ENCODE measurements at regions not wholly inside any gene's neighbourhood (a gene's known extent, or its start where the extent isn't known, plus 50 kb on each side); places are given as distances from the start of the nearest gene placed in this dataset.

GRCh38 chr10:123427165-123427786, 238.9 kb upstream of the GPR26 start:
- TF ChIP-seq SUZ12 (IDR thresholded peaks at IDR 0.05) = no peak
- TF ChIP-seq LEF1 (IDR thresholded peaks at IDR 0.05; ENCODE audit: borderline replicate concordance) = no peak
- no peak for TF ChIP-seq CTBP1 (IDR thresholded peaks at IDR 0.05; ENCODE audit: borderline replicate concordance)
- TF ChIP-seq ZNF384 (IDR thresholded peaks at IDR 0.05) = no peak
- no peak for TF ChIP-seq HDGF (IDR thresholded peaks at IDR 0.05; ENCODE audit: borderline replicate concordance)
- TF ChIP-seq SP1 (IDR thresholded peaks at IDR 0.05) = no peak
- no peak for TF ChIP-seq BHLHE40 (IDR thresholded peaks at IDR 0.05; ENCODE audit: borderline replicate concordance)
- TF ChIP-seq TARDBP (IDR thresholded peaks at IDR 0.05) = no peak
- no peak for TF ChIP-seq L3MBTL2 (conservative IDR thresholded peaks at IDR 0.05)
- no peak for TF ChIP-seq PKNOX1 (IDR thresholded peaks at IDR 0.05)
- TF ChIP-seq ARNT (IDR thresholded peaks at IDR 0.05) = no peak
- no peak for DNase-seq (ENCODE audit: extremely low spot score)
- ChIA-PET CTCF (no interaction called here), POLR2A (no interaction called here)

- no peak for DNase-seq (ENCODE audit: extremely low spot score)
- TF ChIP-seq ZNF384 (IDR thresholded peaks at IDR 0.05) = no peak
- no peak for TF ChIP-seq CTBP1 (IDR thresholded peaks at IDR 0.05; ENCODE audit: borderline replicate concordance)
- no peak for TF ChIP-seq BHLHE40 (IDR thresholded peaks at IDR 0.05; ENCODE audit: borderline replicate concordance)
- no peak for TF ChIP-seq LEF1 (IDR thresholded peaks at IDR 0.05; ENCODE audit: borderline replicate concordance)
- no peak for TF ChIP-seq FOXM1 (IDR thresholded peaks at IDR 0.05; ENCODE audit: borderline replicate concordance)
- no peak for TF ChIP-seq SUZ12 (IDR thresholded peaks at IDR 0.05)
- no peak for TF ChIP-seq NFRKB (IDR thresholded peaks at IDR 0.05)
- TF ChIP-seq FOXA1 (IDR thresholded peaks at IDR 0.05) = no peak
- TF ChIP-seq HDGF (IDR thresholded peaks at IDR 0.05; ENCODE audit: borderline replicate concordance) = no peak
- no peak for TF ChIP-seq ARNT (IDR thresholded peaks at IDR 0.05)
- no peak for TF ChIP-seq FOXK2 (IDR thresholded peaks at IDR 0.05)
- TF ChIP-seq ELF4 (IDR thresholded peaks at IDR 0.05) = no peak
- no peak for TF ChIP-seq PKNOX1 (IDR thresholded peaks at IDR 0.05)
- TF ChIP-seq SP1 (IDR thresholded peaks at IDR 0.05) = no peak
- TF ChIP-seq L3MBTL2 (conservative IDR thresholded peaks at IDR 0.05) = no peak
- TF ChIP-seq TARDBP (IDR thresholded peaks at IDR 0.05) = no peak
- ChIA-PET POLR2A (no interaction called here), CTCF (no interaction called here)
These were observed 237.8 kb upstream of the GPR26 start for GRCh38 chr10:123428391-123428790.

GRCh38 chr10:123429706-123430221, 236.4 kb upstream of the GPR26 start:
- ChIA-PET CTCF (no interaction called here), POLR2A (no interaction called here)
- no peak for DNase-seq (ENCODE audit: extremely low spot score)
- TF ChIP-seq SP1 (IDR thresholded peaks at IDR 0.05) (no peak), ELF4 (IDR thresholded peaks at IDR 0.05) (no peak), HDGF (IDR thresholded peaks at IDR 0.05; ENCODE audit: borderline replicate concordance) (no peak), FOXA1 (IDR thresholded peaks at IDR 0.05) (no peak), TARDBP (IDR thresholded peaks at IDR 0.05) (no peak), BHLHE40 (IDR thresholded peaks at IDR 0.05; ENCODE audit: borderline replicate concordance) (no peak)

- POLR2A ChIA-PET = no interaction called here
- no peak for DNase-seq (ENCODE audit: extremely low spot score)
- no peak for TF ChIP-seq LEF1 (IDR thresholded peaks at IDR 0.05; ENCODE audit: borderline replicate concordance)
- TF ChIP-seq SUZ12 (IDR thresholded peaks at IDR 0.05) = no peak
- TF ChIP-seq FOXK2 (IDR thresholded peaks at IDR 0.05) = no peak
- no peak for TF ChIP-seq FOXM1 (IDR thresholded peaks at IDR 0.05; ENCODE audit: borderline replicate concordance)
- no peak for TF ChIP-seq BHLHE40 (IDR thresholded peaks at IDR 0.05; ENCODE audit: borderline replicate concordance)
- no peak for TF ChIP-seq L3MBTL2 (conservative IDR thresholded peaks at IDR 0.05)
- TF ChIP-seq SP1 (IDR thresholded peaks at IDR 0.05) = no peak
- no peak for TF ChIP-seq ELF4 (IDR thresholded peaks at IDR 0.05)
- no peak for TF ChIP-seq CTBP1 (IDR thresholded peaks at IDR 0.05; ENCODE audit: borderline replicate concordance)
- no peak for TF ChIP-seq PKNOX1 (IDR thresholded peaks at IDR 0.05)
- TF ChIP-seq ZNF384 (IDR thresholded peaks at IDR 0.05) = no peak
- no peak for TF ChIP-seq FOXA1 (IDR thresholded peaks at IDR 0.05)
- TF ChIP-seq TARDBP (IDR thresholded peaks at IDR 0.05) = no peak
- no peak for TF ChIP-seq HDGF (IDR thresholded peaks at IDR 0.05; ENCODE audit: borderline replicate concordance)
- CTCF ChIA-PET = no interaction called here
These were observed 232.6 kb upstream of the GPR26 start for GRCh38 chr10:123433539-123433938.

GRCh38 chr10:123434435-123435039, 231.6 kb upstream of the GPR26 start:
- POLR2A ChIA-PET = no interaction called here
- TF ChIP-seq HDGF (IDR thresholded peaks at IDR 0.05; ENCODE audit: borderline replicate concordance) (no peak), CTBP1 (IDR thresholded peaks at IDR 0.05; ENCODE audit: borderline replicate concordance) (no peak), NFRKB (IDR thresholded peaks at IDR 0.05) (no peak), PKNOX1 (IDR thresholded peaks at IDR 0.05) (no peak), FOXK2 (IDR thresholded peaks at IDR 0.05) (no peak), TARDBP (IDR thresholded peaks at IDR 0.05) (no peak), SUZ12 (IDR thresholded peaks at IDR 0.05) (no peak), ELF4 (IDR thresholded peaks at IDR 0.05) (no peak), SP1 (IDR thresholded peaks at IDR 0.05) (no peak), LEF1 (IDR thresholded peaks at IDR 0.05; ENCODE audit: borderline replicate concordance) (no peak), BHLHE40 (IDR thresholded peaks at IDR 0.05; ENCODE audit: borderline replicate concordance) (no peak), FOXM1 (IDR thresholded peaks at IDR 0.05; ENCODE audit: borderline replicate concordance) (no peak), L3MBTL2 (conservative IDR thresholded peaks at IDR 0.05) (no peak), ARNT (IDR thresholded peaks at IDR 0.05) (no peak), FOXA1 (IDR thresholded peaks at IDR 0.05) (no peak), ZNF384 (IDR thresholded peaks at IDR 0.05) (no peak)
- no peak for DNase-seq (ENCODE audit: extremely low spot score)
- CTCF ChIA-PET = no interaction called here

Data from HEK293T (cell line).